Omental fat pad (tissue), 3 donors: ENCODE measurements at regions not wholly inside any gene's neighbourhood (a gene's known extent, or its start where the extent isn't known, plus 50 kb on each side); places are given as distances from the start of the nearest gene placed in this dataset.

ENCODE experiments used
- ATAC-seq: fragments of 150-250 bp; one replicate; pipeline ENCODE4 v1.9.1; 2016; ENCODE audit warnings: mild to moderate bottlenecking, moderate library complexity; ENCODE audit not compliant: low FRiP score
- DNase-seq: peaks from one replicate; pipeline ENCODE4 v3.0.0-alpha.2; 2019; ENCODE audit warnings: low spot score
- CTCF ChIP-seq, 3 donors: fragments of 450-650 bp; IDR thresholded peaks; one replicate each; pipeline ENCODE4 v1.5.1; 2016 to 2017; ENCODE audit warnings: antibody characterized with exemption in 3 of 3, mild to moderate bottlenecking in 3 of 3, moderate library complexity in 2 of 3

- no peak for TF ChIP-seq CTCF (IDR thresholded peaks at IDR 0.05)
- no peak for DNase-seq
- no peak for ATAC-seq
Observed at GRCh38 chr11:92892802-92893684, 76.4 kb upstream of the MTNR1B start.

GRCh38 chr11:92894197-92894596, 75.3 kb upstream of the MTNR1B start:
- TF ChIP-seq CTCF (IDR thresholded peaks at IDR 0.05): no peak
- no peak for ATAC-seq
- DNase-seq: no peak

GRCh38 chr11:92897487-92897886, 72.0 kb upstream of the MTNR1B start:
- ATAC-seq (no peak), DNase-seq (no peak)
- no peak for TF ChIP-seq CTCF (IDR thresholded peaks at IDR 0.05)

GRCh38 chr11:92902417-92902816, 67.0 kb upstream of the MTNR1B start:
- no peak for ATAC-seq
- no peak for TF ChIP-seq CTCF (IDR thresholded peaks at IDR 0.05)
- no peak for DNase-seq

- no peak for DNase-seq
- ATAC-seq: no peak
- TF ChIP-seq CTCF (IDR thresholded peaks at IDR 0.05): no peak
Observed at GRCh38 chr11:92907671-92908070, 61.8 kb upstream of the MTNR1B start.

- TF ChIP-seq CTCF (IDR thresholded peaks at IDR 0.05): no peak
Observed at GRCh38 chr11:92909214-92909613, 60.2 kb upstream of the MTNR1B start.

GRCh38 chr11:92911478-92911877, 58.0 kb upstream of the MTNR1B start:
- ATAC-seq: no peak
- DNase-seq: no peak
- TF ChIP-seq CTCF (IDR thresholded peaks at IDR 0.05): no peak

More at GRCh38 chr11:92909214-92909613, 60.2 kb upstream of the MTNR1B start:
- DNase-seq: no peak
- ATAC-seq: no peak
